ENCODE measurements at regions not wholly inside any gene's neighbourhood (a gene's known extent, or its start where the extent isn't known, plus 50 kb on each side); places are given as distances from the start of the nearest gene placed in this dataset.

- TF ChIP-seq, protein P1, sequence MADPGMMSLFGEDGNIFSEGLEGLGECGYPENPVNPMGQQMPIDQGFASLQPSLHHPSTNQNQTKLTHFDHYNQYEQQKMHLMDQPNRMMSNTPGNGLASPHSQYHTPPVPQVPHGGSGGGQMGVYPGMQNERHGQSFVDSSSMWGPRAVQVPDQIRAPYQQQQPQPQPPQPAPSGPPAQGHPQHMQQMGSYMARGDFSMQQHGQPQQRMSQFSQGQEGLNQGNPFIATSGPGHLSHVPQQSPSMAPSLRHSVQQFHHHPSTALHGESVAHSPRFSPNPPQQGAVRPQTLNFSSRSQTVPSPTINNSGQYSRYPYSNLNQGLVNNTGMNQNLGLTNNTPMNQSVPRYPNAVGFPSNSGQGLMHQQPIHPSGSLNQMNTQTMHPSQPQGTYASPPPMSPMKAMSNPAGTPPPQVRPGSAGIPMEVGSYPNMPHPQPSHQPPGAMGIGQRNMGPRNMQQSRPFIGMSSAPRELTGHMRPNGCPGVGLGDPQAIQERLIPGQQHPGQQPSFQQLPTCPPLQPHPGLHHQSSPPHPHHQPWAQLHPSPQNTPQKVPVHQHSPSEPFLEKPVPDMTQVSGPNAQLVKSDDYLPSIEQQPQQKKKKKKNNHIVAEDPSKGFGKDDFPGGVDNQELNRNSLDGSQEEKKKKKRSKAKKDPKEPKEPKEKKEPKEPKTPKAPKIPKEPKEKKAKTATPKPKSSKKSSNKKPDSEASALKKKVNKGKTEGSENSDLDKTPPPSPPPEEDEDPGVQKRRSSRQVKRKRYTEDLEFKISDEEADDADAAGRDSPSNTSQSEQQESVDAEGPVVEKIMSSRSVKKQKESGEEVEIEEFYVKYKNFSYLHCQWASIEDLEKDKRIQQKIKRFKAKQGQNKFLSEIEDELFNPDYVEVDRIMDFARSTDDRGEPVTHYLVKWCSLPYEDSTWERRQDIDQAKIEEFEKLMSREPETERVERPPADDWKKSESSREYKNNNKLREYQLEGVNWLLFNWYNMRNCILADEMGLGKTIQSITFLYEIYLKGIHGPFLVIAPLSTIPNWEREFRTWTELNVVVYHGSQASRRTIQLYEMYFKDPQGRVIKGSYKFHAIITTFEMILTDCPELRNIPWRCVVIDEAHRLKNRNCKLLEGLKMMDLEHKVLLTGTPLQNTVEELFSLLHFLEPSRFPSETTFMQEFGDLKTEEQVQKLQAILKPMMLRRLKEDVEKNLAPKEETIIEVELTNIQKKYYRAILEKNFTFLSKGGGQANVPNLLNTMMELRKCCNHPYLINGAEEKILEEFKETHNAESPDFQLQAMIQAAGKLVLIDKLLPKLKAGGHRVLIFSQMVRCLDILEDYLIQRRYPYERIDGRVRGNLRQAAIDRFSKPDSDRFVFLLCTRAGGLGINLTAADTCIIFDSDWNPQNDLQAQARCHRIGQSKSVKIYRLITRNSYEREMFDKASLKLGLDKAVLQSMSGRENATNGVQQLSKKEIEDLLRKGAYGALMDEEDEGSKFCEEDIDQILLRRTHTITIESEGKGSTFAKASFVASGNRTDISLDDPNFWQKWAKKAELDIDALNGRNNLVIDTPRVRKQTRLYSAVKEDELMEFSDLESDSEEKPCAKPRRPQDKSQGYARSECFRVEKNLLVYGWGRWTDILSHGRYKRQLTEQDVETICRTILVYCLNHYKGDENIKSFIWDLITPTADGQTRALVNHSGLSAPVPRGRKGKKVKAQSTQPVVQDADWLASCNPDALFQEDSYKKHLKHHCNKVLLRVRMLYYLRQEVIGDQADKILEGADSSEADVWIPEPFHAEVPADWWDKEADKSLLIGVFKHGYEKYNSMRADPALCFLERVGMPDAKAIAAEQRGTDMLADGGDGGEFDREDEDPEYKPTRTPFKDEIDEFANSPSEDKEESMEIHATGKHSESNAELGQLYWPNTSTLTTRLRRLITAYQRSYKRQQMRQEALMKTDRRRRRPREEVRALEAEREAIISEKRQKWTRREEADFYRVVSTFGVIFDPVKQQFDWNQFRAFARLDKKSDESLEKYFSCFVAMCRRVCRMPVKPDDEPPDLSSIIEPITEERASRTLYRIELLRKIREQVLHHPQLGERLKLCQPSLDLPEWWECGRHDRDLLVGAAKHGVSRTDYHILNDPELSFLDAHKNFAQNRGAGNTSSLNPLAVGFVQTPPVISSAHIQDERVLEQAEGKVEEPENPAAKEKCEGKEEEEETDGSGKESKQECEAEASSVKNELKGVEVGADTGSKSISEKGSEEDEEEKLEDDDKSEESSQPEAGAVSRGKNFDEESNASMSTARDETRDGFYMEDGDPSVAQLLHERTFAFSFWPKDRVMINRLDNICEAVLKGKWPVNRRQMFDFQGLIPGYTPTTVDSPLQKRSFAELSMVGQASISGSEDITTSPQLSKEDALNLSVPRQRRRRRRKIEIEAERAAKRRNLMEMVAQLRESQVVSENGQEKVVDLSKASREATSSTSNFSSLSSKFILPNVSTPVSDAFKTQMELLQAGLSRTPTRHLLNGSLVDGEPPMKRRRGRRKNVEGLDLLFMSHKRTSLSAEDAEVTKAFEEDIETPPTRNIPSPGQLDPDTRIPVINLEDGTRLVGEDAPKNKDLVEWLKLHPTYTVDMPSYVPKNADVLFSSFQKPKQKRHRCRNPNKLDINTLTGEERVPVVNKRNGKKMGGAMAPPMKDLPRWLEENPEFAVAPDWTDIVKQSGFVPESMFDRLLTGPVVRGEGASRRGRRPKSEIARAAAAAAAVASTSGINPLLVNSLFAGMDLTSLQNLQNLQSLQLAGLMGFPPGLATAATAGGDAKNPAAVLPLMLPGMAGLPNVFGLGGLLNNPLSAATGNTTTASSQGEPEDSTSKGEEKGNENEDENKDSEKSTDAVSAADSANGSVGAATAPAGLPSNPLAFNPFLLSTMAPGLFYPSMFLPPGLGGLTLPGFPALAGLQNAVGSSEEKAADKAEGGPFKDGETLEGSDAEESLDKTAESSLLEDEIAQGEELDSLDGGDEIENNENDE (IDR thresholded peaks at IDR 0.05; ENCODE audit: insufficient replicate concordance, low read length) = no peak
- no peak for TF ChIP-seq KDM5A (IDR thresholded peaks at IDR 0.05; ENCODE audit: low read length)
- no peak for TF ChIP-seq POU5F1 (IDR thresholded peaks at IDR 0.05; ENCODE audit: low read depth, low read length)
- no peak for TF ChIP-seq SP1 (IDR thresholded peaks at IDR 0.05; ENCODE audit: low read depth, low read length)
Observed at GRCh38 chr16:47907109-47907508, 248.7 kb downstream of the ABCC12 start (continued).
